Motor neuron (in vitro differentiated cells): ENCODE measurements at regions not wholly inside any gene's neighbourhood (a gene's known extent, or its start where the extent isn't known, plus 50 kb on each side); places are given as distances from the start of the nearest gene placed in this dataset.
A peak's percentile ranks its signal among the peaks of the same experiment; 100 is the strongest.

Experiments used
- ATAC-seq, 8 experiments: fragments of 200-7000 bp; cut with Tn5 transposase; replicated peaks in 6 of 8; 2 replicates each; pipeline ENCODE4 v1.8.0; 2021; ENCODE audit warnings: mild to moderate bottlenecking in 8 of 8, moderate library complexity in 8 of 8
- H3K27ac ChIP-seq, 2 donors: fragments of 250-450 bp; sonication (Bioruptor Pico); 2 replicates each; pipeline ENCODE4 v1.9.0; 2021; ENCODE audit warnings: antibody characterized with exemption in 2 of 2, mild to moderate bottlenecking in 2 of 2, moderate library complexity in 1 of 2
- H3K4me1 ChIP-seq, 2 donors: fragments of 250-450 bp; sonication (Bioruptor Pico); replicated peaks in 1 of 2; 2 replicates each; pipeline ENCODE4 v1.6.1; 2021; ENCODE audit warnings: antibody characterized with exemption in 2 of 2, mild to moderate bottlenecking in 2 of 2, moderate library complexity in 1 of 2
- H3K4me3 ChIP-seq, 5 donors: fragments of 250-450 bp; sonication (Bioruptor Pico); 2 replicates each; pipeline ENCODE4 v1.9.0; 2021; ENCODE audit warnings: antibody characterized with exemption in 5 of 5, mild to moderate bottlenecking in 5 of 5, moderate library complexity in 4 of 5
- WGBS, 10 experiments: fragments of 450-650 bp; shearing (Covaris generic); methylation state at CpG; one replicate each; pipeline ENCODE4 v1.0.0; 2022; 5-methylcytosine and 5-hydroxymethylcytosine counted together
- in situ Hi-C, 9 experiments: fragments of 400-800 bp; cut with MboI; loops; one replicate each; pipeline ENCODE4 v1.15.0; 2021; ENCODE audit warnings: low sequenced_read_pairs in 9 of 9, low pct_unique_long_range_greater_than_20kb in 2 of 9; ENCODE audit not compliant: unreplicated experiment in 9 of 9

- in situ Hi-C loops: loop anchor here in 4 of 9 experiments (10.0 to 25.0 kb wide), 3 partner anchors 126 to 948 kb away; no protein-coding TSS in a partner anchor
Measured at GRCh38 chr14:38860530-38860929, 242.5 kb downstream of the SEC23A start.

DNA sequence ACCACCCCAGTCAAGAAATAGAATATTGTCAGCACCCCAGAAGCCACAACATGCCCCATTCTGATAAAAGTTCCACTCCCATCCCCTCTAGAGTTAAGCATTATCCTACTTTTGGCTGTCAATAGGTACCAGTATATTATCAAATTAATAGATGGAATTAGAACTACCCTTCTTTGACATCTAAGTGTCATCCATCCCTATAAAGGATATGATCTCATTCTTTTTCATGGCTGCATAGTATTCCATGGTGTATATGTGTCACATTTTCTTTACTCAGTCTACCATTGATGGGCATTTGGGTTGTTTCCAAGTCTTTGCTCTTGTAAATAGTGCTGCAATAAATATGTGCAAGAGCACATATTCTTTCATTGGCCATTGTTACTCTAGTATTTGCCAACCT is 246.2 kb downstream of the SEC23A start:
- no peaks in the 10 kb centered on the region for H3K4me1 ChIP-seq
- in situ Hi-C loops: loop anchor here in 3 of 9 experiments (10.0 to 25.0 kb wide), 2 partner anchors 132 to 944 kb away; no protein-coding TSS in a partner anchor
- no peak overlapping the region for H3K27ac ChIP-seq
- no peak for ATAC-seq
- H3K4me3 ChIP-seq: no peak overlapping the region

More at GRCh38 chr14:38860530-38860929, 242.5 kb downstream of the SEC23A start:
- no peak for ATAC-seq
- no peak overlapping the region for H3K4me3 ChIP-seq
- H3K4me1 ChIP-seq: no peaks in the 10 kb centered on the region
- H3K27ac ChIP-seq: no peak overlapping the region
- 64 to 100% (median 93%) methylated on average over 1 of the region's 1 CpG; no CpG with 5 or more reads in 2 of the 10 experiments for WGBS, 10 experiments

GRCh38 chr14:38855513-38855912 is 247.5 kb downstream of the SEC23A start:
- ATAC-seq: no peak
- in situ Hi-C loops: loop anchor here in 3 of 9 experiments (10.0 to 25.0 kb wide), 2 partner anchors 131 to 943 kb away; no protein-coding TSS in a partner anchor
- Histone ChIP-seq H3K27ac (no peak overlapping the region), H3K4me1 (no peaks in the 10 kb centered on the region), H3K4me3 (no peak overlapping the region)
- 78 to 100% (median 92%) methylated on average over 1 to 2 of the region's 2 CpGs; no CpG with 5 or more reads in 2 of the 10 experiments for WGBS, 10 experiments

- Histone ChIP-seq H3K27ac (no peak overlapping the region), H3K4me1 (peaks cover 3 to 5% of the 10 kb centered on the region in 2 donors), H3K4me3 (no peak overlapping the region)
- in situ Hi-C loops: loop anchor here in 3 of 9 experiments (10.0 to 25.0 kb wide), 2 partner anchors 126 to 939 kb away; no protein-coding TSS in a partner anchor
- ATAC-seq: peak in 2 of 8 experiments; percentile 39 to 57
- WGBS, 10 experiments: 32 to 100% (median 88%) methylated on average over 1 to 3 of the region's 3 CpGs
Measured at GRCh38 chr14:38851111-38851510, 251.9 kb downstream of the SEC23A start.

DNA sequence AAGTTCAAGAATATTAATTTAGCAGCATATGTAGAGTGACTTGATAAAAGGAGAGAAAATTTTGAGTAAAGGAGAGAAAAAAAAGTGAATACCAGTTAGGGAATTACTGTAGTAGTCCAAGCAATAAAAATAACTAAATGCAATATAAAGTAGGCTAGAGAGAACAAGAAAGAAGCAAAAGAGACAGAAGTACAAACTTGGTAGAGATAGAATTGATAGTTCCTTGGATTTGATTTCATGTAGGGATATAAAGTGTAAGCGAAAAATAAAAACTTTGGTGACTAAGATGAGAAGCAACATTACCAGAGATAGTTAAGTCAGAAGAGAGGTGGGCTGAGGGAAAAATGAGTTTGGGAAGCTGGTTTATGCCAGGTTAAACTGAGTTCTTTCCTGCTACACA is 252.4 kb downstream of the SEC23A start:
- H3K4me1 ChIP-seq: peaks cover 3 to 5% of the 10 kb centered on the region in 2 donors
- no peak overlapping the region for H3K27ac ChIP-seq
- no peak for ATAC-seq
- 90 to 100% (median 96%) methylated on average over 1 of the region's 1 CpG; no CpG with 5 or more reads in 1 of the 10 experiments for WGBS, 10 experiments
- H3K4me3 ChIP-seq: no peak overlapping the region
- in situ Hi-C loops: loop anchor here in 3 of 9 experiments (10.0 to 25.0 kb wide), 2 partner anchors 126 to 938 kb away; no protein-coding TSS in a partner anchor

DNA sequence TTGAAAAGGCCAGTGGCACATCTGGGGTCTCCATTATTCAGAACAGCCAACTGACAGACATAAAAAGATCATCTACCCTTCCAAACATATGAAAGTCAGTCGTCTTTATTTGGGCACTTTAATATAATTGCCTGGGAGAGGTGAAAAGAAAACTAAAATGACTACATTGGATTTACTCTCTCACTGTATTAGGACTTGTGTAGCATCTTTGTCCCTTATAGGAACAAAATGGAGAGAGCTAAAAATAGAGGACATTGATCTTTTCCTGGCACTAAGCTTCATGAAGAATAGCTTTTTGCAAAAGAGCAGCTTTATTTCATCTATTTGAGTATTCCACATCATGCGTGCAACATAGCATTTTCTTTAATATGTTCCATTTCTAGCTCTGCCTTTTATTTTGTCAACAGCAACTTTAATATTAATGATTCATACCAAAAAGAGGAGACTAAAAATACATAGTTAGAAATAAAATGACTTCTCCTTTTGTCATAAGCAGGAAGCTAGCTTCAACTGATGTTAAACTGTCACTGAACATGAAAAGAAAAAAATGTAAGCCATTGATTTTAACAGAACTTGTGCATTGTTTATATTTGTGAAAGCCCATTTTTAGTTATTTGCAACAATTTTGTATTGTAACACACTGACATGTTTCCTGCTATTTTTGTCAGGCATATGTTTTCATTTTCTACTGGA is 254.6 kb downstream of the SEC23A start:
- ATAC-seq: no peak
- in situ Hi-C loops: no loop called here
- peaks cover 3 to 5% of the 10 kb centered on the region in 2 donors for H3K4me1 ChIP-seq
- H3K27ac ChIP-seq: no peak overlapping the region
- H3K4me3 ChIP-seq: no peak overlapping the region
- 0 to 92% (median 43%) methylated on average over 1 to 2 of the region's 2 CpGs for WGBS, 10 experiments

- in situ Hi-C loops: no loop called here
- no peak overlapping the region for H3K27ac ChIP-seq
- peaks cover 3 to 5% of the 10 kb centered on the region in 2 donors for H3K4me1 ChIP-seq
- no peak overlapping the region for H3K4me3 ChIP-seq
- no peak for ATAC-seq
- WGBS, 10 experiments: 14 to 100% (median 54%) methylated on average over 1 to 3 of the region's 3 CpGs; no CpG with 5 or more reads in 1 of the 10 experiments
Measured at GRCh38 chr14:38847161-38847560, 255.9 kb downstream of the SEC23A start.

GRCh38 chr14:38839694-38840365 is 263.2 kb downstream of the SEC23A start:
- in situ Hi-C loops: no loop called here
- Histone ChIP-seq H3K27ac (no peak overlapping the region), H3K4me1 (no peaks in the 10 kb centered on the region), H3K4me3 (no peak overlapping the region)
- peak in 3 of 8 experiments; percentile 54 to 73 (median 72) for ATAC-seq
- 14 to 85% (median 75%) methylated on average over 2 to 3 of the region's 3 CpGs for WGBS, 10 experiments

DNA sequence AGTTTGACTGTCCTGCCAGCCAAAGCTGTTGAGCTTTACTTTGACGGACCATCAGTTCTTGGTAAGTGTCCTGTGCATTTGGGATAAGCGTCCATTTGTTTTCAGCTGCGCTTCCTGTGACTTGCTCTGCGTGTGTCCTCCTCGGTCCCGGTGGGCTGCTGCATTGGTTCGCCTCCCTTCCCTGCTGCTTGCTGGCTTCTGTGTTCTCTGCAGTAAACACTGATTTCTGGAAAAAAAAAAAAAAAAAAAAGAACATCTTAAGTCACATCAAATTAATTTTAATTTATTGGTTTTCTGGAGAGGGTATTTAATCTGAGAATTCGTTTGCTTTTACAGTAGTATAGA is 264.1 kb downstream of the SEC23A start:
- no peak overlapping the region for H3K27ac ChIP-seq
- no peak for ATAC-seq
- in situ Hi-C loops: no loop called here
- no peak overlapping the region for H3K4me3 ChIP-seq
- 74 to 98% (median 85%) methylated on average over 1 to 8 of the region's 8 CpGs; no CpG with 5 or more reads in 1 of the 10 experiments for WGBS, 10 experiments
- H3K4me1 ChIP-seq: no peaks in the 10 kb centered on the region

- H3K27ac ChIP-seq: no peak overlapping the region
- no peaks in the 10 kb centered on the region for H3K4me1 ChIP-seq
- H3K4me3 ChIP-seq: no peak overlapping the region
- ATAC-seq: peak in 2 of 8 experiments; percentile 22 to 46
- 50 to 98% (median 83%) methylated on average over 1 to 11 of the region's 27 CpGs; no CpG with 5 or more reads in 4 of the 10 experiments for WGBS, 10 experiments
- in situ Hi-C loops: no loop called here
Measured at GRCh38 chr14:38838049-38838978, 264.7 kb downstream of the SEC23A start.

DNA sequence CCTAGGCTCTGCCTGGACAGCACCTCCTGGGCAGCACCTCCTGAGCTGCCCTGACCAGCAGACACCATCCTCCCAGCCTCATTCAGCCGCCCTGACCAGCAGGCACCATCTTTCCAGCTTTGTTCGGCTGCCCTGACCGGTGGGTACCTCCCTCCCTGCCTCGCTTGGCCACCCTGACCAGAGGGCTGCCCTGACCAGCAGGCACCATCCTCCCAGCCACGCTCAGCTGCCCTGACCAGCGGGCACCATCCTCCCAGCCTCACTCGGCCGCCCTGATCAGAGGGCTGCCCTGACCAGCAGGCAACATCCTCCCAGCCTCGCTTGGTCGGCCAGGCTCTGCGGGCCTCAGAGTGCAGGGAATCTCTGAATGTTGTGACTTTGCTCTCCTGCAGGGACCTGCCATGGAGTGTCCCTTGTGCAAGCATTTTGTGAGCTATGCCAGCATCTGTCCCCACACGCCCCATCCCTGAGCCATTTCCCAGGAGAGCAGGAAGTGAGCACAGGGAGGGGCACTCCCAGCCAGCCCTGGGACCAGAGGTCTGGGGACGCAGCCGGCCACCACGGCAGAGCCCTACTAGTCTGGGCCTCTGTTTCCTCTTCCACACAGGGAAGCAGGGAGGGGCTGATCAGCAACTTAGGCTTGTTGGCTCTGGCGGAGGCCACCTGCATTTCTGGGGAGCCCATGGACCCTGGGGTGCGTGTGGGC is 265.5 kb downstream of the SEC23A start:
- ATAC-seq: peak in 1 of 8 experiments; percentile 8
- no peak overlapping the region for H3K27ac ChIP-seq
- no peaks in the 10 kb centered on the region for H3K4me1 ChIP-seq
- WGBS, 10 experiments: 20 to 100% (median 93%) methylated on average over 1 to 4 of the region's 17 CpGs; no CpG with 5 or more reads in 5 of the 10 experiments
- in situ Hi-C loops: no loop called here
- H3K4me3 ChIP-seq: no peak overlapping the region

DNA sequence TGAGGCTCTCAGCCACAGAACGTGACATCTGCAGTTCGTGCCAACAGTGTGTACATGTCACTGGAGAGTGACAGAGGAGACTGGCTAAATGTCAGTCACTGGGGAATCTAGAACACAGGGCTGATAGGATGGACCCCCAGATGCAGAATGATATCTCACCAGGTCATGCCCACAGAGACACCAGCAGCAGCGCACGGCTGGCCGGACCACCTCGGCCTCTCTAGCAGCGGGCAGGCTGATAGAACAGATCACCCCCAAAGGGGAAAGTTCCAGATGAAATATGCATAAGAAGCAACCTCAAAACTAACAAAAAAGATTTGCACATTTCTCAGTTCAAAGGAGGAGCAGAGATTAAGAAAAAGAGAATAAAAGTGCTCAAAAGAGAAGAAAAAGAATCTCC is 266.5 kb downstream of the SEC23A start:
- H3K27ac ChIP-seq: no peak overlapping the region
- in situ Hi-C loops: no loop called here
- H3K4me1 ChIP-seq: no peaks in the 10 kb centered on the region
- no peak for ATAC-seq
- H3K4me3 ChIP-seq: no peak overlapping the region
- 17 to 100% (median 100%) methylated on average over 1 to 6 of the region's 7 CpGs; no CpG with 5 or more reads in 3 of the 10 experiments for WGBS, 10 experiments
